ENCODE measurements at regions not wholly inside any gene's neighbourhood (a gene's known extent, or its start where the extent isn't known, plus 50 kb on each side); places are given as distances from the start of the nearest gene placed in this dataset.

DNA sequence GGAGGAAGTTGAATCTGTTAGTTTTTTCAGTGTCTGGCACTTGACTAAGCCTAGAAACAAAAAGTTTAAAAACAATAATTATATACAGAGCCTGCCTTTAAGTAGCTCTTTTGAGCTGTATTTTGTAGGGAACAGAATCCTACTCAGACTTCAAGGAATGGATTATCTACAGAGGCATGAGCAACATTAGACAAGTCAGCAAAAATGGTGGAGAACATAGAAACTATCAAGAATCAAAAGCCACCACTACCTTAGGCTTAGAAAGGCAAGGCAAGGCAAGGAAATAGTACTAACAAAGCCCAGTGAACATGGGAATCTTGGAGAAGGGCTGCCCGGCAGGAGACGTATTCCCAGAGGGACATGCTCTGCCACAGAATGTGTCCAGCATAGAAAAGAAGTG is 353.6 kb upstream of the FAT3 start:
- H3K36me3 Mint-ChIP-seq: no peaks in the 10 kb centered on the region
- DNase-seq: no peak
- no peaks in the 10 kb centered on the region for H3K4me1 Mint-ChIP-seq
- H3K9me3 Mint-ChIP-seq: no peaks in the 10 kb centered on the region
- H3K27ac Mint-ChIP-seq: no peak overlapping the region
- ATAC-seq (replicated peaks): no peak
- no peaks in the 10 kb centered on the region for H3K27me3 Mint-ChIP-seq
- H3K4me3 Mint-ChIP-seq: no peak overlapping the region

DNA sequence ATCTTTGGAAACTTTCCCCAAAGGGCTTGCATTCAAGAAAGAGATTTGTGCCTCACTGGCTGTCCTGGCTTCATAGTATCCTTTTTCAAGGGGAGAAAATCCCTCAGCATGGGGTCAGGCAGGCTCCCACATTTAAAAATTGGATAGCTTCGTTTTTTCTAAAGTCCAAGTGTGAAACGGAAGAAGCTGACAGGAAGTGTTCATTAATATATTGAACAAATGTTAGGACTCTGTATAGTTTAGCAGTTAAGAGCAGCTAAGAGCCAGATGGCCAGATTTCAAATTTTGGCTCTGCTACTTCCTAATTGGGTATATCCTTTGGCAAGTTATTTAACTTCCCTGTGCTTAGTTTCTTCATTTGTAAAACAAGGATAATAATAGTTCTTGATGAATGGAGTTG is 354.9 kb upstream of the FAT3 start:
- Mint-ChIP-seq H3K4me3 (no peak overlapping the region), H3K4me1 (no peaks in the 10 kb centered on the region), H3K27me3 (no peaks in the 10 kb centered on the region), H3K27ac (no peak overlapping the region), H3K36me3 (no peaks in the 10 kb centered on the region), H3K9me3 (peaks cover 0 to 2% of the 10 kb centered on the region in 2 donors)
- ATAC-seq (replicated peaks) (no peak), DNase-seq (no peak)

DNA sequence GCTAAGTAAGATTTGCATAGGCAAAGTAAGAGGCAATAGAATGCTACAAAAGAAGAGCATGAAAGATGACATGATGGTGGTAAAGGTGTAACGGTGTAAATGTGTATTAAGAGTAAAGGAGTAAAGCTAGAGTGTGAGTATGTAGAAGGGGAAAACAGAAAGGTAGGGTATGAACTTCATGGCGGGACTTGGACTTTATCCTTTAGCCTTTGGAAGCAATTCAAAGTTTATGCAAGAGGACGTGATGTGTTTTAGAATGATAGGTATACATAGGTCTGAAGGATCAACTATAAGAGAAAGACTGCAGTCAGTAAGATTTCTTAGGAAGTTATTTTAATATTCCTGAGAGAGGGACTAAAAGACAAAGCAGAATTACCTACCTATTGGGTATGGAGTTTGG is 358.0 kb upstream of the FAT3 start:
- no peaks in the 10 kb centered on the region for H3K36me3 Mint-ChIP-seq
- H3K9me3 Mint-ChIP-seq: peaks cover 0 to 6% of the 10 kb centered on the region in 2 donors
- no peak overlapping the region for H3K27ac Mint-ChIP-seq
- no peaks in the 10 kb centered on the region for H3K4me1 Mint-ChIP-seq
- no peak overlapping the region for H3K4me3 Mint-ChIP-seq
- DNase-seq: no peak
- H3K27me3 Mint-ChIP-seq: no peaks in the 10 kb centered on the region
- no peak for ATAC-seq (replicated peaks)

DNA sequence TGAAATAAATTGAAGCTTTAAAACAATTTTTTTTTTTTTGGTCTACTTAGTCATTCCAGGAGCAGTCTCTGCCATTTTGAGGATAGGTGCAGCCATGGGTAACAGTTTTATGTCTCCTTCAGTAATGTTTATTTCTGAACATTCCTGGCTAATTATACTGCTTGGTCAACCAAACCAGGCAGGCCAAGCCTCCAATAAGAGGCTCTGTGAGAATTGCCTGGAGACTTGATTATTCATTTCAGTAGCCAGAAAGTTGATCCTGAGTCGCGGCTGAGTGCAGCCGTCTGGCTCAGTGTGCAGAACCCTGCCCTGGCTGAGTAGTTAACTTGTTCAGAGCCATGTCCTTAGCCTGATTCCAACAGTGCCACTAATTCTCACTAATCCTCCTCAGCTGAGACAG is 364.0 kb upstream of the FAT3 start:
- DNase-seq (no peak), ATAC-seq (replicated peaks) (no peak)
- no peaks in the 10 kb centered on the region for H3K36me3 Mint-ChIP-seq
- no peak overlapping the region for H3K4me3 Mint-ChIP-seq
- H3K27me3 Mint-ChIP-seq: no peaks in the 10 kb centered on the region
- no peaks in the 10 kb centered on the region for H3K4me1 Mint-ChIP-seq
- peaks cover 0 to 7% of the 10 kb centered on the region in 2 donors for H3K9me3 Mint-ChIP-seq
- no peak overlapping the region for H3K27ac Mint-ChIP-seq

DNA sequence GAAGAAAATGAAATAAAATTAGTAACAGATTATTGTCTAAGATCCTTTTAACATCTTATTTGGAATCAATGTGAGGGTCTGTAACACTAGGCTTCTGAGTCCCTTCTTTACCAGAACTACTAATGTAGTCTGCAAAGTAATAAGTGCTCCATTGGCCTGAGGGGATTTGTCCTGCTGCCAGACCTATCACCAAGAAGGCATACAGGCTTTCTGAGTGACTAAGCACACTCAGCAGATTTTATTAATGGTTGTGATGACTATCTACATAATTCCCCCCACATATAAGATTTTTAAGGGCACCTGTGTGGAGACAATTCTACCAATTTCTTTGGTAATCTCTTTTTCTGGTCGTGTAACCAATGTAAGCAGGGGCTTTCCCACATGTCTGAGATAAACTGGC is 365.0 kb upstream of the FAT3 start:
- DNase-seq: no peak
- Mint-ChIP-seq H3K9me3 (peaks cover 0 to 5% of the 10 kb centered on the region in 2 donors), H3K27ac (no peak overlapping the region), H3K4me3 (no peak overlapping the region), H3K27me3 (no peaks in the 10 kb centered on the region), H3K36me3 (no peaks in the 10 kb centered on the region), H3K4me1 (no peaks in the 10 kb centered on the region)
- ATAC-seq (replicated peaks): no peak

DNA sequence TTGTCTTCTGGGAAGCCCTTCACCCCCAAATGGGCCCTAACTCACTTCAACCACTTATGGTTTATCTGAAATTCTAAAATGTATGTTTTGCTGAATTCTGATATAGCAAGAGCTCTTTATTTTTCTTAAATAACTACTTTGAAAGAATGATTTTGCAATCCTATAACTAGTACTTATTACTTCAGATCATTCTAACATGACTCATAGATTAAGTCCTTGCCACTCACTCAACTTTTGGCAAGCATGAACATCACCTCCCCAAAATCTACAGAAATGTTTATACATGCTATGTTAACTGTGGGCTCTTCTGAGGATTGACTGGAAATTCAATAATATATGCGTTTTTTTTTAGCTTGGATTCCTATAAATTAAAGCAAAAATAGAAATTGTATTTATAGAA is 367.4 kb upstream of the FAT3 start:
- DNase-seq: no peak
- no peak overlapping the region for H3K27ac Mint-ChIP-seq
- H3K36me3 Mint-ChIP-seq: no peaks in the 10 kb centered on the region
- H3K4me1 Mint-ChIP-seq: no peaks in the 10 kb centered on the region
- H3K27me3 Mint-ChIP-seq: no peaks in the 10 kb centered on the region
- no peak for ATAC-seq (replicated peaks)
- peaks cover 0 to 5% of the 10 kb centered on the region in 2 donors for H3K9me3 Mint-ChIP-seq
- H3K4me3 Mint-ChIP-seq: no peak overlapping the region

DNA sequence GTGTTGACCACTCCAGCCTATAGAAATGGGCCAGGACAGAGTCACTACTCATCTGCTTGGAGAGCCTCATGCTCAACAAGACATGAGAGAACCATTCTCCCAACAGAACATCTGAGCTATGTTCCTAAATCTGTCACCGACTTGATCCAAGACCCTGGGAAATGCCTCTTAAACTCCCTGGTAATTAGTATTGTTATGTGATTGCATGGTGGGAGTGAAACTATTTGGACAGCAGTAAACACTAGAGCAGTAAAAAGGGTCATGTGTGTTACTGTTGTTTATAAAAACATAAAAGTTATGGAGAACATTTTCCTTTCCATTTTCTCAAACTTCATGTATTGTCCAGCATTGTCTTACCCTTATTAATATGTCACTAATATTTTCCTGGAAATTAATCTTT is 369.8 kb upstream of the FAT3 start:
- Mint-ChIP-seq H3K9me3 (peaks cover 0 to 2% of the 10 kb centered on the region in 2 donors), H3K36me3 (no peaks in the 10 kb centered on the region), H3K4me1 (no peaks in the 10 kb centered on the region), H3K4me3 (no peak overlapping the region), H3K27me3 (no peaks in the 10 kb centered on the region), H3K27ac (no peak overlapping the region)
- no peak for DNase-seq
- no peak for ATAC-seq (replicated peaks)

DNA sequence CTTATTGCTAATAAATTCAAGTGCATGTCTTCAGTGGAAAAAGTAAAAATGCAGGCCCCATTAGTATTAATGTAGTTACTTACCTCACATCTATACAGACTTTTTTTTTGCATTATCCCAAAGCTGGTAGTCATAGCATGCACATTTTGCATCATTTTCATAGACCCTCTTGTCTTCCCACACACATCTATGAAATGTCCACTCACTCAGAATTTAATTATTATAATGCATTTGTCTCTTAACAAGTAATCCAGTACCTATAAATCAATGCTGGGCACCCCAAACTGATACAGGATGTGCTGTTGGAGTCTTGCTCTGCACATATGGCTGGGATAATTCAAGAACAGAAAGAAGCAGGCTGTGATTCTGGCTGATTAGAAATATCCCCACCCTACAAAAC is 370.4 kb upstream of the FAT3 start:
- ATAC-seq (replicated peaks): no peak
- Mint-ChIP-seq H3K9me3 (no peaks in the 10 kb centered on the region), H3K27ac (no peak overlapping the region), H3K4me1 (no peaks in the 10 kb centered on the region), H3K27me3 (no peaks in the 10 kb centered on the region), H3K4me3 (no peak overlapping the region), H3K36me3 (no peaks in the 10 kb centered on the region)
- no peak for DNase-seq

DNA sequence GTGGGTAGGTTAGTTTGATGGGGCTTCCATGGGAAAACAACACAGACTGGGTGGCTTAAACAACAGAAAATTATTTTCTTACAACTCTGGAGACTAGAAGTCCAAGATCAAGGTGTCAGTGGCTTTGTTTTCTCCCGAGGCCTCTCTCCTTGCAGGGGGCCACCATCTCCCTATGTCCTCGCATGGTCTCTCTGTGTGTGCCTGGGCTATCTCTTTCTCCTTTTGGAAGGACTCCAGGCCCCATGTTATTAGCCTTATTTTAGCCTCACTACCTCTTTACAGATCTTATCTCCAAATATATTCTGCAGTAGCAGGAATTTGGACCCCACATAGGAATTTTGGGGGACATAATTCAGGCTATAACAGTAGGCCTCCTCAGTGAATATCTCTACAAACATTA is 372.7 kb upstream of the FAT3 start:
- peaks cover 0 to 4% of the 10 kb centered on the region in 2 donors for H3K9me3 Mint-ChIP-seq
- DNase-seq (no peak), ATAC-seq (replicated peaks) (no peak)
- no peaks in the 10 kb centered on the region for H3K36me3 Mint-ChIP-seq
- no peaks in the 10 kb centered on the region for H3K27me3 Mint-ChIP-seq
- H3K4me3 Mint-ChIP-seq: no peak overlapping the region
- H3K4me1 Mint-ChIP-seq: no peaks in the 10 kb centered on the region
- no peak overlapping the region for H3K27ac Mint-ChIP-seq

DNA sequence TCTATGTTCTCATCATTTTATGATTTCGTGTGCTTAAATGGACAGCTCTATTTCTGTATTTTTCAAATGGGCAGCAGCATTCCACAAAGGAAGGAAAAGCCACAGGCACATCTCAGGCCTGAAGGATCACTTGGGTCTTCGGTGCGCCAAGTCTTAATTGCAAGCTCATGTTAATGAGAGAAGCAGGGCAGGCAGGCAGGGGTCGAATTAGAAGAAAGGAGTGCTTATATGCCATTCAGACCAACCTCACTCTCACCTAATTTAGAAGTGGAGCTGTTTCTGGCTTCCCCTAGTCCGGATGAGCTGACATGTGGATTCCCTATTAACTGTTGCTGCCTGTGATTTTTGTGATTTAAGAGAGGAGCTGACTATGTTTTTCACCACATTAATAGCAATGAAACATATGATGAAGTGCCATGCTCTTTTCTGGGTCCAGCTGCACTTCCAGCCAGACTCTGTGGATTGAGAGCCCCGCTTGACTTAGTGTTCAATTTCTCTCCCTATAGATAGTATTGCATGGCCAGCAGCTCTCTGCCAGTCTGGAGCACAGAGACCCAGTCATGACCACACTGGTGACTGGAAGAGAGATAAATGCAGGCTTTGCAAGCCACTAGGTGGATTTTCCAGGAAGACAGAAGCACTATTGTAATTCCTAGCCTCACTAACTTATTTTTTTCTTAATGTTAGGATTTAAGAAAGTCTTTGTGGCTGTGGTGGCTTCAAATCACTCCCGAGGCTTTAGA is 373.9 kb upstream of the FAT3 start:
- Mint-ChIP-seq H3K4me1 (no peaks in the 10 kb centered on the region), H3K9me3 (peaks cover 0 to 4% of the 10 kb centered on the region in 2 donors), H3K27ac (no peak overlapping the region), H3K27me3 (no peaks in the 10 kb centered on the region), H3K36me3 (no peaks in the 10 kb centered on the region), H3K4me3 (no peak overlapping the region)
- ATAC-seq (replicated peaks) (no peak), DNase-seq (no peak)

DNA sequence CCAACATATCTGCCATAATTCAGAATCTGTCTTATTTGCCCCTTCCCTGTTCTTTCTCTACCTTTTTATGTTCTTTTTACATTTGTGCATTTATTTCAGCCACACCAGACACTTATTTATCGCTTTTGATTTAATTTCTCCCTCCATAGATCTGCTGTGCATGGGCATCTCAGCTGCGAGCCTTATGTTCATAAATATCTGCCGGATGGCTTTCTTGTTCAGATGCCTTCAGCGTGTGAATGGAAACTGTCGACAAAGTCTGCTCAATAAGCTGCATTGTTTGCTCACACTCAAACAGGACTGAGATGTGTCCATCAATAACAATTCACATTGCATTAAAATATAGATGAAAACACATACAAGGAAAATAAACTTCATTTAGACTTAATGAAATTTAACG is 374.6 kb upstream of the FAT3 start:
- Mint-ChIP-seq H3K4me3 (no peak overlapping the region), H3K9me3 (peaks cover 0 to 4% of the 10 kb centered on the region in 2 donors), H3K36me3 (no peaks in the 10 kb centered on the region), H3K4me1 (no peaks in the 10 kb centered on the region), H3K27ac (no peak overlapping the region), H3K27me3 (no peaks in the 10 kb centered on the region)
- ATAC-seq (replicated peaks) (no peak), DNase-seq (no peak)

DNA sequence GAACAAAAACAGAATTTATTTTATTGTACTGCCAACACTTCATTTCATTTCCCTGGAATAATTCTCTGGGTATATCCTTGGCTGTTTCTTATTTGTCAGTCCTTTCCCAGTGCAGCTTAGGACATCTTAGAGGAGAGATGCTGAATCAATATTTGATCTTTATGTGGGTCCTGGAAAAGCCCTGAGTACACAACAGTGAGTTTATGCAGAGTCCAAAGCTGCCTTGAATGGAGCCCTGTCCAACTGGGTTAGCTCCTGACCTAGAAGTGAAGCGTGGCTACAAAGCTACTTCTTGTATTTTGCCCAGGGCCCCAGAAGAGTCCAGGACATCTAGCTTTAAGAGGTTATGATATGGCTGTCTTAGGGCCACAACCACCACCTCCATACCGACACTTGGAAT is 378.0 kb upstream of the FAT3 start:
- Mint-ChIP-seq H3K4me1 (no peaks in the 10 kb centered on the region), H3K4me3 (no peak overlapping the region), H3K36me3 (no peaks in the 10 kb centered on the region), H3K27ac (no peak overlapping the region), H3K9me3 (peaks cover 0 to 4% of the 10 kb centered on the region in 2 donors), H3K27me3 (no peaks in the 10 kb centered on the region)
- ATAC-seq (replicated peaks) (no peak), DNase-seq (no peak)

DNA sequence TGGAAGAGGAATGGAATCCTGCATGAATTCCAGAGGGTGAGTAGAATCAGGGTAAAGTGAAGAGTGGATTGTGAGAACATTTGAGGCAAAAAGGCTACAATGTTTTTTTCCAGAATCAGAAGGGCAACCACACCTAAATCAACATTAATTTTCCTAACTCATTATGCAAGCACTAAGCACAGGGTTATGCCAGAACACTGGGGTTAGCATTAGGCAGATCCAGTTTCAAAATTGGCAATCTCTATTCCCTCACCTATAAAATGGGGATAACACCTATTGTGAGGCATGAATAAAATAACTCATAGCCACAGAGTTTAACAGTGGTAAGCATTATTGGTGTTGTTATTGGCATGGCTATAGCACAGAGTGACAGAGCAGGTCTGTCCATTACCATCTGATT is 378.6 kb upstream of the FAT3 start:
- no peak overlapping the region for H3K4me3 Mint-ChIP-seq
- no peak overlapping the region for H3K27ac Mint-ChIP-seq
- peaks cover 0 to 4% of the 10 kb centered on the region in 2 donors for H3K9me3 Mint-ChIP-seq
- H3K36me3 Mint-ChIP-seq: no peaks in the 10 kb centered on the region
- no peaks in the 10 kb centered on the region for H3K27me3 Mint-ChIP-seq
- no peaks in the 10 kb centered on the region for H3K4me1 Mint-ChIP-seq
- ATAC-seq (replicated peaks) (no peak), DNase-seq (no peak)

DNA sequence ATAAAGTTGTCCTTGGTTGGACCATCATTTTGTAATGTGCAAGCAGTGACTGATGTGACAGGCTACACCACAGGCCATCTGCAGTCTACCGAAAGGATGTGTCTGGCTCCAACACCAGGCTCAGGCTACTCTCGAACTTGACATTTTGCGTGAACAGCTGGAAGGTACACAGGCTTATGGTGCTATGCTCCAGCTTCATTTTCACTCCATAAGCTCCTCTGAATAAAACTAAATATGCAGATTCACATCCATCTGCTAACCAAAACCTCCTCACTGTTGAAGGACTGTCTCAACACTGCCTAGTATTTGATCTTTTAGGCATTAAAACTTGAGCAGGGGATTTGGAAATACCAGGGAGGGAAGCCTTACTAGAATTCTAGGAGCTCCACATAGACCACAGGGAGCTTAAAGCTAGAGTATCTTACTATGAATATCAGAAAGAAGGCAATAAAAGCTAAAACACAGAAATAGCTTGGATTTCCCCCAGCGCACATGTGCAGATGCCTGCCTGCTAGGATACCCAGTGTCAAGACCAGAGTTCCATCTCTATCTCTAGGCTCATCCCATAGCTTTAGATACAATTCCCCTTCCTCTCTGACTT is 383.9 kb upstream of the FAT3 start:
- Mint-ChIP-seq H3K36me3 (no peaks in the 10 kb centered on the region), H3K27ac (no peak overlapping the region), H3K27me3 (no peaks in the 10 kb centered on the region), H3K9me3 (no peaks in the 10 kb centered on the region), H3K4me3 (no peak overlapping the region), H3K4me1 (no peaks in the 10 kb centered on the region)
- no peak for DNase-seq
- no peak for ATAC-seq (replicated peaks)

DNA sequence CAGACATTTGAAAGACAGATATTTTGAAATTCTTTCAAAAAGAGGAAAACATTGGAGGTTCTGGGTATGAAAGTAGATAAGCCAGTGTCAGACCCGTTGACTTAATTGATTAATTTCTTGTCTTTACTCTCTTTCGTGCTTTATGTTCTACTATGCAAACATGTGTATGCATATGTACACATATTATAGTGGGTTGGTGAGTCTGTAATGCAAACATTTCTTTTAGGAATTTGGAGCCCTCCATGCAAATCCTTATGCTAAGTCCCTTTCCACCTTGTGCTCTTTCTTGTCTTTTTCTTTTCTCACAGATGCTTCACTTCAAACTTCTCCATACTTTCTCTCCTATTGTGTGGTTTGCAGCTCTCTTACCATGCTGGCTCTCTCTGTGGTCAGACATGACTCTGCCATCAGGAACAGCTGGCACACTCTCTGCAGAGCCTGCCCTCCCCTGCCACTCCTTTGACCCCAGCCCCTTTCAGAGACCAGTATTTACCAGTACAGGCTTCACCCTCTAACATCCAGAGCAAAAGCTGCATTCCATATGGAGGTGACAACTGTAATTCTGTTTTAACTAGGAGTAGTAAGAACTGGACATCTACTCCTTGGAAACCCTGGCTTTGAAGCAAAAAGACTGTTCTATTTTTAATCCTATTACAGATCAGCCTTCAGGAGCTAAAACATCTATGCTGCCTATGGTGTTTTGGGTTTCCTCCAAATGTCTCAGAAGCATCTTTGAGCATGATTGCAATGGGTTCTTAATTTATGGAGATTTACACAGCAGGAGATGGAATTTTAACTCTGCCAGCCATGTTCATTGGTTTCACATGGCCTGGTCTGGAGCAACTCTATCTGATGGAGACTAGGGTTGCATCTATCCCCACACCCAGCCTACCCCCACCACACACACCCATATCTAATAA is 386.9 kb upstream of the FAT3 start:
- DNase-seq (no peak), ATAC-seq (replicated peaks) (no peak)
- Mint-ChIP-seq H3K27ac (no peak overlapping the region), H3K4me3 (no peak overlapping the region), H3K4me1 (no peaks in the 10 kb centered on the region), H3K9me3 (peaks cover 0 to 2% of the 10 kb centered on the region in 2 donors), H3K36me3 (no peaks in the 10 kb centered on the region), H3K27me3 (no peaks in the 10 kb centered on the region)

Measured in stimulated activated naive B cell treated with anti-CD40 and anti-IgM and Interleukin-4, amounts not matched to agents 10 μg/mL and 1 μg/mL and 100 μg/mL, for 72 hours (primary cell).